ENCODE measurements at regions not wholly inside any gene's neighbourhood (a gene's known extent, or its start where the extent isn't known, plus 50 kb on each side); places are given as distances from the start of the nearest gene placed in this dataset.
"Not testable (repeated sequence)": the region's sequence is repeated elsewhere in the genome, so short reads cannot be mapped to it uniquely, and the experiment has no call there.

DNA sequence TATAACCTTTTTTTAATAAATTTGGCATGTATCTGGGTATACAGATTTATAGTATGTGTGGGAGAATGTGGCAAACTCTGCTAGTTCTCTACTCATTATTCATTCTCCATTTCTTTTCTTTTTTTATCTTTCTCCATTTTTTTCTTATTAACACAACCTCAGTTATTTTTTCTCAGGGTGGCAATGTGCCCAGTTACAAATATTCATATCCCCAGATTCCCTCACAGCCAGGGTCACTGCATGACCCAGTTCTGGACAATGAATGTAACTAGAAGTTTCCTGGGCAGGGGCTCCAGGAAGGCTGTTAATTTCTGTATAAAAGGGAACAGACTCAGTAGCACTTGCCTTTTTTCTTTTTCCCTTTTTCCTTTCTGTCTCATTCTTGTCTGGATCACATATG, 95.6 kb downstream of the VCPKMT start:
- no peak for DNase-seq

DNA sequence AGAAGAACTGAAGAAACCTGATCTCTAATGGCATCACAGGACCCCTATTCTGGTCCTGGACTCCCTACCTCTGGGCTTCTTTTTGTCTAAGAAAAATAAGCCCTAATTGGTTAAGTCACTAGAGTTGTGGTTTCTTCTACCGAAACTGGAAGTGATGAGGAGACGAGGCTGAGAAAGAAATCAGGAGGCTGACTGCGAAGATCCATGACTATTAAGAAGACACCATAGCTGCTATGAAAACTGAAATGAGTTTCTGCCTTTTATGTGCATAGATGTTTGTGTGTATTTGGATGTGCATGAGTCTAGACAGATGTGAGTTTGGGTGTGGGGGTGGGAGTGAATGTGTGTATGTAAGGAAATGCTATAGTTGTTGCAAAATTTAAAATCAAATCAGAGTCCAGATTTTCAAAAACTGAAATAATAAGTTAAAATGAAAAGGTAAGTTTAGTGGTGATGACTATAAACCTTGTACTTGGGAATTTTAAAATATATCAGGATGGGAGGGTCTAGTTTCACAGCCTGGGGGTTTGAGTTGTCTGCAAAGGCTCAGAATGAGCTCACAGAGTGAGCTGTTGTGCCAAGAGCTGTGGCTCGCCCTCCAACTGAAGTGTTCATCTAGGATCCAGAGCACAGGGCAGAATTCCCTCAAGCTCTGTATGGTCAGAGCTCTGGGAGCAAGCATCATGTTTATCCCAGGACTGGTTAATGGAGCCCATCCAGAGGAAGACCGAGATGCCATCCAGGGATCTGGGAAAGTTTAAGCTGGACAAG, 94.9 kb downstream of the VCPKMT start:
- peak; percentile 38 for DNase-seq

DNA sequence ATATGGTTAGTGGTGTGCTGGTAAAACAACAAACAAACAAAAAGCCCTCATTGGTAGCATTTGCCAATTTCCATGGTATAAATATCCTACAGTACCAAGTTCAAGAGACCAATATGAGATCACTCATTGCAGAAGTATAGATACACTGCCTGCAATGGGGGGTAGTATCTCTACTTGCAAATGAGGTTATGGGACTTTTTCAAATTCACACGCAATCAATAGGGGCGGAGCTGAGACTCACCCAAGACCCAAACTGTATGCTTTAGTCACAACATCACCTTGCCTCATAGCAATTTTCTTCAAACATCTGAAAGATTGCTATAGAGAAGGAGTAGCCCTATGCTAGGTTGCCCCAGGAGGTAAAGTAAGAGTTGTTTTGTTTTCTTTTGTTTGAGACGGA, 93.7 kb downstream of the VCPKMT start:
- no peak for DNase-seq

DNA sequence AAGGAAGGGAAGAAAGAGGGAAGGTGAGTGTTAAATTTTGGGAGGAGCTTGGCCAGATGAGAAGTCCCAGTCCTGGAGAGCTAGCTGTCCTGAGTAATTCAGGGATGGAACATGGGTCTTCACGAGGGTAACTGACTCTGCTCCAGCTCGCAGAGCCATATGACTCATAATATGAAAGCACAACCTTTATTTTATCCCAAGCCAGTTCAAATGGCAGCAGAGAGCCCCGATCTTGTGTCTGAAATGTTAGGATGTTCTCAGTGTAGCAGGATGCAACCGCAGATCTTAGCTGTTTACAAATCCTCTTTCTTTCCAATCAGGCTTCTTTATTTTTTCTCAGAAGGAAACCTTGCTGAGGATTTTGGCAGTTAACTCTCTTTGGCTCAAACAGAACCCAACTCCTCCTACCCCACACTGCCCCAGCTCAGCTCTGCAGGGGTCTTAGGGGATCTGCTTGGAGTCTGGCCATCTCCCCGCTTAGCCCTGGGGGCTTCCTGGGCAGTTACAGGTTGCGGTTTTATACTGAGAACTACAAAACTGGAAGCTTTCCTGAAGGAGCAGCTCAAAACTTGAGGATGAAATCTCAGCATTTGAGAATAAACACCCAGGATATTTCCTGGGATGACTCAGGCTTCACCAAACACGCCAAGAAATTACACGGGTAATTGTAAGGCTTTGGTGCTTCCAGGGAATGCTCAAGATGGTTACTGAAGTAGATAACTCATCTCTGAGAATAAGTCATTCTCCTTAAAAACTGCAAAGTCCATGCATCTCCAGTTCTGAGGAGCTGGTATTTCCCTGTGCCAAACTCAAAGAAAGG, 92.5 kb downstream of the VCPKMT start:
- DNase-seq, result no peak

DNA sequence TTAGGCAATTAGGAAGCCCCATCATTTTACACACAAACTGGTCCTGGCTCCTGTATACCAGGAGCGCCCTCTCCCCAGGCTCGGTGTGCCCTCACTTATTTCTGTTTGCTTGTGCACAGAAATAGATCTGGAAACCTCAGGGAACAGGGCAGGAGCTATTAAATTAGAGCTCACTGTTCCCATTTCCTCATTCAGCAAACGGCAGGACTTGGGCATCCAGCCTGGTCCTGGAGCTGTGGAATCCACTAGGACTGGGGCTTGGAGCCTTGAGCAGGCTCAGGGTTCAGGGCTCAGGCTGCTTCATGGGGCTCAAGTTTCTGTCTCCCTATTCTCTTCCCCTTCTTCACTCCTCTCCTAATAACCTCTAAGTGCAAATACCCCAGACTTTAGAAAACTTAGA, 91.3 kb downstream of the VCPKMT start:
- no peak for DNase-seq

DNA sequence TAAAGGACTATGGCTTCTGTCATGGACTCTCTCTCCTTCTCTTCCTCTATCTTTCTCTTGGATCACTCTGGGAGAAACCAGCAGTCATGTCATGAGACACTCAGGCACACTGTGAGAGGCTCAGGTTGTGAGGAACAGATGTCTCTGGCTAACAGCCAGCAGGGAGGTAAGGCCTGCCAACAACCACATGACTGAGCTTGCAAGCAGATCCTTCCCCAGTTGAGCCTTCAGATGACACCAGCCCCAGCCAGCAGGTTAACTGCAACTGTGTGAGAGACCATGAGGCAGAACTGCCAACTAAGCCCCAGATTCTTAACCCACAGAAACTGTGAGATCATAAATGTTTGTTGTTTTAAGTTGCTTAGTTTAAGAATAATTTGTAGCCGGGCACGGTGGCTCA, 90.6 kb downstream of the VCPKMT start:
- DNase-seq, result no peak

DNA sequence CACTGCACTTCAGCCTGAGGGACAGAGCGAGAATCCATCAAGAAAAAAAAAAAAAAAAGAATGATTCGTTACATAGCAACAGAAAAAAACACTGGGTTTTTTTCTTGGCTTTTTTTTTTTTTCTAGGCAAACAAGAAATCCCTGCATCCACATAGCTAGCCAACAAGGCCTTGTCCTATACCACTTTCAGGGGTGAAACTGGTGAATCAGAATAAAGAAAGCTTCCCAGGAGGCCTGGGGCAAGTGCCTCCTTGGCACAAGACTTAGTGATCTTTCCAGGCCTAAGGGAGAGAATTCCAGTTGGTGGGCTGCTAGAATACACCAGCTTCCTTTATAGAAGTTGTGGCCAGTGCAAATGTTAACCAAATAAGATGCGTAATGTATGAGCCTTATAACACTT, 90.0 kb downstream of the VCPKMT start:
- DNase-seq, result no peak

DNA sequence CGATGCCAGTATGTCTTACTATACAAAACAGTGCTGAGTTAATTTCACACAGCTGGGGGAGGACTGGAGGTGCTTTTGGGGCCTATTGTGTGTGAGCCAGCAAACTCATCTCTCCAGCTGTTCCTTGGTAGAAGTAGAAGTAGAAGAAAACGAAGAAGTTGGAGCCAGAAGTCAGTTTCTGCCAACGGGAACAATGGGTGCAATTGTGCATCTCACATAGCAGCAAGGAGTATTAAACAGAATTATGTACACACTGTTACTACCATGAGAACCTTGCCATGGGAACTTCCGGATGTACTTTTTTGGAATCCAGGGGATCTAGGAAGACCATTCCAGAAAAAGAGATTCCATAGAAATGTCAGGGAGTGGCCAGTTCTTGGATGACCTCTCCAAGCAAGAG, 88.6 kb downstream of the VCPKMT start:
- DNase-seq, result no peak

DNA sequence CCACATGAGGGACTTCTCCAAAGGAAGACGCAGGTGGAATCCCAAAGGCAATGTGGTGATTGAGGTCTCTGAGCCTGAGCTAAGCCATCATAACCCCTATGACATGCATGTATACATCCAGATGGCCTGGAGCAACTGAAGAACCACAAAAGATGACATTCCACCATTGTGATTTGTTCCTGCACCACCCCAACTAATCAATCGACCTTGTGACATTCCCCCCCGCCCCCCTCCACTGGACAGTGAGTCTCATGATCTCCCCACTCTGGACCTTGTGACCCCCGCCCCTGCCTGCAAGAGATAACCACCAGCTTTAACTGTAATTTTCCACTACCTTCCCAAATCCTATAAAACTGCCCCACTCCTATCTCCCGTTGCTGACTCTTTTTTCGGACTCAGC, 87.9 kb downstream of the VCPKMT start:
- DNase-seq, result no peak

DNA sequence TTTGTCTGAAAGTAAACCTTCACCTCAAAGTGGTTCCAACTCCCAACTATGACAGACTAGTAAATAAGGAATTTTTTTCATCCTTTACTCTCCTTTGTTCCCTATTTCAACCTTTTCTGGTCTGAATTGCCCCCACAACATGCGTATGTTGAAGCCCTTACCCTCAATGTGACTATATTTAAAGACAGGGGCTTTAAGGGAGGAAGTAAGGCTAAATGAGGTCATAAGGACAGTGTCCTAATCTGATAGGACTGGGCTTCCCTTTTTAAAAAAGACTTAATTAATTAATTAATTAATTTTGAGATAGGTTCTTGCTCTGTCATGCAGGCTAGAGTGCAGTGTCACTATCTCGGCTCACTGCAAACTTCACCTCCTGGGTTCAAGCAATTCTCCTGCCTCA, 86.3 kb downstream of the VCPKMT start:
- DNase-seq, result no peak

DNA sequence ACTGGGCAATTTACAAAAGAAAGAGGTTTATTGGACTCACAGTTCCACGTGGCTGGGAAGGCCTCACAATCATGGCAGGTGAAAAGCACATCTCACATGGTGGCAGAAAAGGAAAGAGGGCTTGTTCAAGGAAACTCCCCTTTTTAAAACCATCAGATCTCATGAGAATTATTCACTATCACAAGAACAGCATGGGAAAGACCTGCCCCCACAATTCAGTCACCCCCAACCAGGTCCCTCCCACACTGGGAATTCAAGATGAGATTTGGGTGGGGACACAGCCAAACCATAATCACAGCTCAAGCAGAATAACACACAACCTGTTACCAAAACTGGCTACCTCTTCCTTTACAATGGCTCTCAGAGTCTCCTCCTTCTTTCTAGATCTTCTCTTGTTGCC, 85.5 kb downstream of the VCPKMT start:
- DNase-seq, result not testable (repeated sequence)

DNA sequence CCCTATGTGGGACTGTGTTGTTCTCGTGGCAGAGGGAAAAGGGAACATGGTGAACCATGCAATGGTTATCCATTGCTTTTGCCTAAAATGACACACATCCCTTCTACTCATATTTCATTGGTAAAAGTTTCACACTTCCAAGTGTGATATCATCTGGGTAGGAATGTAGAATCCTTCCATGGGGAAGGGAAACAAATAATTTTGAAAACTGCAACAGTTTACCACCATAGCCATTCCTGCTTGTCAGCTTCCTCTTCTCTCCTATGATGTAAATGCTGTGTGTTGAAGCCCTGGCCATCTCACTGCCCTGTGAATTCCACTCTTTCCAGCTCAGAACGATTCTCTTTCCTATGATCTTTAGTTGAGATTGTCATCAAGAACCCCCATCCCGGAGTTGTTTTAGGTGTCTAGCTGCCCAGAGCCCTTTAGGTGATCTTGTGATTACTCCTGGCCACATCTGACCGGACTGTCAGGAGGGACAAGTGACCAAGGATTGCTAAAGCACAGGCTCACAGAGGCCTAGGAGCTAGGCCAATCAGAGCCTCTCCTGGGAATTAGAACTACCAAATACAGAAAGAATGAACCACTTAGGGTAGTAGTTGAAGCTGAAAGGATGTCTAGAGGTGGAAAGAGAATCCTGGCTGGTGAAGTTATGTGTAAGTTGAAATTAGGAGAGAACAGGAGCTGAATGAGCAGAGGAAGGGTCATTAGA, 84.6 kb downstream of the VCPKMT start:
- DNase-seq, result no peak

DNA sequence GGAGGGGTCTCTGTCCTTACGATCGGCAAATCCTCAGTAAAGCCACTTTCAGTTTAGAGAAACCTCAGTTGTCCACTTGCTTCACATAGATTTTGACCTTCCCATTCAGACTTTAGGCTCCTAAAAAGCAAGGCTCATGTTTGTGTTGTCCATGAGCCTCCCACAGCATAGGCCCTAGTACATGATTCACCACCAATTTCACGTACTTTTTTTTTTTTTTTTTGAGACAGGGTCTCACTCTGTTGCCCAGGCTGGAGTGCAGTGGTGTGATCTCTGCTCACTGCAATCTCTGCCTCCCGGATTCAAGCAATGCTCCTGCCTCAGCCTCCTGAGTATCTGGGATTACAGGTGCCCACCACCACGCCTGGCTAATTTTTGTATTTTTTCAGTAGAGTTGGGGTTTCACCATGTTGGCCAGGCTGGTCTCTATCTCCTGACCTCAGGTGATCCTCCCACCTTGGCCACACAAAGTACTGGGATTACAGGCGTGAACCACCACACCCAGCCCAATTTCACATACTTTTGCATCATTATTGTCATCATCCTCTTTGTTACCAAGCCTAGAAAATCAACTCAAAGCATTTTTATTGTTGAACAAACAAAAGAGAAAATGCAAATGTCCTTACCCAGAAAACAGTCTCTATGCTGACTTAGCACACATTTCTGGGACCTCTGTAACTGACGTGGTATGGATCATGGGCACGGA, 83.8 kb downstream of the VCPKMT start:
- not testable (repeated sequence) for DNase-seq

DNA sequence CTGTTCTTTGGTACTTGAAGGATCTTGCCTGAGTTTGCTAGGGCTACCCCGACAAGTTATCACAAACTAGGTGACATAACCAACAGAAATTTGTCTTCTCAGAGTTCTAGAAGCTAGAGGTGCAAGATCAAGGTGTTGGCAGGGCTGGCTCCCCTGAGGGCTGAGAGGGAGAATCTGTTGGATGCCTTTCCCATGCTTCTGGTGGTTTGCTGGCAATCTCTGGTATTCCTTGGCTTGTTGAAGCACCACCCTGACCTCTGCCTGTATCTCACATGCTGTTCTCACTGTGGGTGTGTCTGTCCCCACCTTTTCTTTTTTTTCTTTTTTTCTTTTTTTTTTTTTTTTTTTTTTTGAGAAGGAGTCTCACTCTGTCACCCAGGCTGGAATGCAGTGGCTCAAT, 81.2 kb downstream of the VCPKMT start:
- DNase-seq, result no peak

DNA sequence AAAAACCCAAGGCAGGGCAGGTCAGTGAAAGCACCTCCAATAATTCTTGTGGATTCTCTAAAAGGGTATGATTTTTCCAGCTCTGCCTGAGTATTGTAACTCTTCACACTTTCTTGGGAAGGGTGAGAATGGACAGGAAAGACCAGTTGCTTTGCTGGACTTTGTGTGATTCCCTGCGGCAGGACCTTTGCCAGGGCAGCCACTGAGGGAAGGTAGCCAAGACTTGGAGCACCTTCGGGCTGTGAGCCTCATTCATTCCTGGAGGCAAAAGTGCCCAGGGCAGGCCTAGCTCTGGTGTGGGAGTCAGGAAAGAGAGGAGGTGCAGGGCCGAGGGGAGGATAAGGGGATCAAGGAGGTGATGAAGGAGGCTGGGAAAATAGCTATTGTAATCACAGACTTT, 80.2 kb downstream of the VCPKMT start:
- no peak for DNase-seq

DNA sequence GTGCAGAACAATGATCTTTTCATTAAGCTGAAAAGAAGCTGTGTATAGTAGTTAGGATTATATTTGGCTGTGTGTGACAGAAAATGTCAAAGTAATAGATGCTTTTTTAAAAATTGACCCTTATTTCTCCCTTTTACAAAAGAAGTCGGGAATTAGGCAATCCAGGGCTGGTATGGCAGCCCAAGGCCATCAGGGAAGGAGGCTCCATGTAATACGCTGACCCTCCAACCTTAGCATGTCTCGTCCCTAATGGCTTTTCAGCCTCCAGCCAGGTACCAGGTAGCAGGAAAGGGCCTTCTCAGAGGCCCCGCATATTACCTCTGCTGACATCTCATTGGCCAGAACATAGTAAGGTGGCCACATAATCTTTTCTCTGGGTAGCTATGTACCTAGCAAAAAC, 79.7 kb downstream of the VCPKMT start:
- no peak for DNase-seq

DNA sequence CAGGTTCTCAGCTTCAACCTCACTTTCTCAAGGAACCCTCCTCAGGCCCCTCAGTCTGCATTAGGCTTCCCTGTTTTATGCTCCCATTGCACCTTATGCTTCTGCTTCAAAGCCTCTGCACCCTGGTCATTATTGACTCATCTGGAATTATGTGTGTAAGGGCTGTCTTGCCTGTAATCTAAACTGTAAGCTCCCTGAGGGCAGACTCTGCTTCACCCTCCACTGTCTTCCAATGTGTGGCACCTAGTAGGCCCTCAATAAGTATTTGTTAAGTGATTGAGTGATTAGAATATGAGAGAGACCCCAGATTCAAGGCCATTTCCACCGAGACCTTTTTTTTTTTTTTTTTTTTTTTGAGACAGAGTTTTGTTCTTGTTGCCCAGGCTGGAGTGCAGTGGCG, 79.1 kb downstream of the VCPKMT start:
- no peak for DNase-seq

DNA sequence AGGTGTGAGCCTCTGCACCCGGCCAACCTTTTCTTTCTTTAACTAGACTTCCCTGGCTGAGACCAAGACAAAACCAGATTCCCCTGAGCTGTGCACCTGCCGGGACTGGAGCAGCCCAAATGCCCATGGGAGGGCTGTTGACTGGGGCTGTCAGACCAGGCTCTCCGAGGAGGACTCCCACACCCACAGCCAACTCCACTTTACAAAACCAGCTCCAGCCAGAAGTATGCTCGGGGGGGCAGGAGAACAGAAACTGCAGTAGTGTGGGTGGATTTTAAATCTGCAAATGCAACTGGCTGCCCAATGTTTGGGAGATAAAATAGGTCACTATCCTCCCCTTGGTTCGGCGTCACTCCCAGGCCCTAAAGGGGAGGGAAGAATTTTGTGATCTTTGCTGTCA, 78.5 kb downstream of the VCPKMT start:
- no peak for DNase-seq

DNA sequence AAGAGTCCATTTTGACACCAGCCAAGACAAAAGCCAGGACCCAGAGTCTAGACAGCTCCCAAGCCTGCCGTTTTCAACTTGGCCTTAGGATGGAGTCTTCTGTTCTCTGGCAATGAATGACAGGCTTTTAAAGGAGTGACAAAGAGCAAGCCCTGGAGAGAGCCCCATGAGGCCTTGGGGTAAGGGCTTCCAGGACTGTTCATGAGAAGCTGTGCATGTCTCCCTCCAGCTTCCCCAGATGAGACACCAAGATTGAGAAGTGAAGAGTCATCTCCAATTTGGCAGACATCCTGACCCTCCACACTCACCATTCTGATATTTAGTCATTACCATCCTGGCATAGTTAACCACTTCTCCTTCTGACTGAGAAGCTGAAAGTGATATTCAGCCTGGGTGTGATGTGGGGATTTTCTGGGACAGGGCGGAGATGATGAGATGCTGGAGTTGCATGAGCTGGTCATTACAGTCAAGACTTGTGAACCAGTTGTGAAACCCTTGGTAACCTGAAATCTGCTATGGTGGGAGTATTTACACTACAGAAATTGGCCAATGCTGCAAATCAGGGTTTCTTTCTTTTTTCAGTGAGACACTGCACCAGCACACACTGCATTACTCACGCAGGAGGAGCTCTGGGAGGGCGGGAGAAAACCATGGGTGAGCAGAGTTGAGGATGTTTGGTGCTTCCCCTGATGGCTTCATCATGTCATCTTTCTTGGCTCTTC, 77.8 kb downstream of the VCPKMT start:
- peak; percentile 78 for DNase-seq

DNA sequence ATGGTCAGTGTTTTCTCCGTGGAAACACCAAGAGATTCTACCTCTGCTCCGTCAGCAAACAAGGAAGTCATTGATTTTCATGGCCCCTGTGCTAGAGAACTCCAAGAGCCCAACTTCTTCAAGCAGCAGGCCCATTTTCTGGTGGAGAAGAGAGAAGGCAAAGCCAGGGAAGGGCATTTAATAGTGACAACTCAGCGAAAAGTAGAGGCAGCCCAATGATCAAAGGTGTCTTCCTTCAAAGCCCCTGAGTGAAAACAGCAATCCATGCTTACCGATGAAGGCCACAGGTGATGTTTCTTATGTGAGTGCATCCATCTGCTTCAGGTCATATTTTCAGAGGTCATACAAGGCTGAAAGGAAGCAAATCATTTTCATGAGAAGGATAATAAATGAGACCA, 77.3 kb downstream of the VCPKMT start:
- DNase-seq, result no peak

DNA sequence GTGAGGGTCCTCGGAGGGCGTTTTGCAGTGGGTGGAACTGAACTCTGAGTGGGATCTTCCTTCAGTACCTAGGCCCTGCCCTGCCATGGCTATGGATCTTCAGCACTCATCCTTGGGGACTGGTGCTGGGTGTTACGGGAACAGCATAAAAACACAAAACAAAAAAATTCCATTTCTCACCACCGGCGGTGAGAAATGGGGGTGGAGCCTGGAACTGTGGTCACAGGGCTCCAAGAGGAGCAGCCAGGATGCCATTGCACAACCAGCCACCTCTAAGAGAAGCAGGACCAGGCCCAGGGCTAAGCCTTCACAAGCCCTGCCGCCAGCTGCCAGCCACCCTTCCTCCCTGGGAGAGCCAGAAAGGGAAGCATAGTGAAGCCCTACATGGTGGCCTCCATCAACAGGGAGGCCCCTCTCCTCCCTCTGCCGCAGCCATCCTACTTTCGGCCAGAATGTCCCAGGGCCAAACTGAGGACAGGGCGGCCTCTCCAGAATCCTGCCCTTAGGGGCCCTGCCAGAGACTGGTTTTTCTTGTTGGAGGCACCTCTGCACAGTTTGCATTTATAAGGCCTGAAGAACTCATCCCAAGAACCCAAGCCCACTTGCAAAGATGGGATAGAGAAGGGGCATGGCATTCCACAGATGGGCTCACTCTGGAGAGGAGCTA, 76.5 kb downstream of the VCPKMT start:
- no peak for DNase-seq

DNA sequence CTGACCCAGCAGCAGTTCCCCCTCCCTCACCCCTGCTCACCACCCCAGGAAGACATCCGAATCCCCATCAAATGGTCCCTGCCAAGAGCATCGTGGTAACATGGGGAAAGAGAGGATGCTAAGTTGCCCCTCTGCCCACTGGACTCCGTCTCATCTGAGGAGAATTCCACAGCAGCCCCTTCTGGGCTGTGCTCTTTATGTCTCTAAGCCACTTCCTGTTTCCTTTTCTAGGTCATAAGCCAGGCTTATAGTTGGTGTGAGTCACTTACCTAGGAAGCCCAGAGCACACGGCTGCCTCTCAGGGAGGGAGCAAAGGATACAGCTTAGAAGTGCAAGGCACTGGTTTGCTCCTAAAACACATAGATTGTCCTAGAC, 76.0 kb downstream of the VCPKMT start:
- peak; percentile 81 for DNase-seq

Measured in CD4-positive, alpha-beta T cell treated with Interleukin-4 for 4 hours (primary cell).